Vagina (tissue), 2 donors: ENCODE measurements at regions not wholly inside any gene's neighbourhood (a gene's known extent, or its start where the extent isn't known, plus 50 kb on each side); places are given as distances from the start of the nearest gene placed in this dataset.

Experiments used
- DNase-seq, 2 donors: peaks; one replicate each; pipeline ENCODE4 v3.0.0-alpha.2; 2017; ENCODE audit errors: extremely low spot score in 2 of 2
- H3K27ac ChIP-seq: fragments of 200-600 bp; sonication (generic); one replicate; pipeline ENCODE4 v1.5.1; 2019
- H3K27me3 ChIP-seq: fragments of 200-600 bp; sonication (generic); one replicate; pipeline ENCODE4 v1.5.1; 2019
- H3K36me3 ChIP-seq, 2 donors: fragments of 200-600 bp; sonication (generic); one replicate each; pipeline ENCODE4 v1.5.1; 2017 to 2019
- H3K4me1 ChIP-seq: fragments of 200-600 bp; sonication (generic); one replicate; pipeline ENCODE4 v1.5.1; 2019
- H3K4me3 ChIP-seq, 2 donors: fragments of 200-600 bp; sonication (generic); 1 replicate in 1 of 2; 2 replicates in 1 of 2; pipeline ENCODE4 v1.5.1; 2016 to 2019
- H3K9me3 ChIP-seq: fragments of 200-600 bp; sonication (generic); one replicate; pipeline ENCODE4 v1.5.1; 2019
- POLR2A ChIP-seq, 2 donors: fragments of 450-650 bp; IDR thresholded peaks; one replicate each; pipeline ENCODE4 v1.6.1; 2017; ENCODE audit warnings: antibody characterized with exemption in 2 of 2, mild to moderate bottlenecking in 2 of 2, moderate library complexity in 2 of 2
- POLR2AphosphoS5 ChIP-seq, 2 donors: sonication (generic); formaldehyde crosslinking; IDR thresholded peaks; one replicate each; pipeline ENCODE4 v1.9.0; 2017; ENCODE audit warnings: antibody characterized with exemption in 2 of 2, mild to moderate bottlenecking in 2 of 2, low read depth in 1 of 2; ENCODE audit not compliant: insufficient read depth in 1 of 2
- intact Hi-C: fragments of 100-400 bp; cut with DNase I; formaldehyde crosslinking; loops from one replicate; pipeline ENCODE4 v1.15.1; 2023
- TF ChIP-seq, protein P1 (sequence below), 3 experiments: fragments of 450-650 bp in 2 of 3; fragments of 200-600 bp in 1 of 3; sonication (generic) in 1 of 3; IDR thresholded peaks; one replicate each; pipeline ENCODE4 v1.5.1; 2017 to 2019; ENCODE audit warnings: antibody characterized with exemption in 3 of 3, mild to moderate bottlenecking in 2 of 3, moderate library complexity in 2 of 3

DNA sequence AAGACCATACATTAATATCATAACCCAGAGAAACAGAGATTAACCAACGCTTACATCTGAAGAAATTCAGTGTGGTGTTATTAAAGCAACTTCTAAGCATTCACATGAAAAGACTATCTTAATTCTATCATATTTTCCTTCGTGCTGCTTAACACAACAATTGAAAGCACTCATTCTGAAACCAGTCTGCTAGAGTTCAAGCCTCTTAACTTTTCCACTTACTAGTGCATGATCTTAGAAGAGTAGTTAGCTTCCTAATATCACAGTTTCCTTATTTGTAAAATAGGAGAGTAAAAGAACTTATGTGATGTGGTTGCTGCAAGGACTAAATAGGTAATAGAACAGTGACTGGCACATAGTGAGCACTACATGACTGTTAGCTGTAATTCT, 379.3 kb downstream of the TRIM36 start:
- TF ChIP-seq, protein P1, sequence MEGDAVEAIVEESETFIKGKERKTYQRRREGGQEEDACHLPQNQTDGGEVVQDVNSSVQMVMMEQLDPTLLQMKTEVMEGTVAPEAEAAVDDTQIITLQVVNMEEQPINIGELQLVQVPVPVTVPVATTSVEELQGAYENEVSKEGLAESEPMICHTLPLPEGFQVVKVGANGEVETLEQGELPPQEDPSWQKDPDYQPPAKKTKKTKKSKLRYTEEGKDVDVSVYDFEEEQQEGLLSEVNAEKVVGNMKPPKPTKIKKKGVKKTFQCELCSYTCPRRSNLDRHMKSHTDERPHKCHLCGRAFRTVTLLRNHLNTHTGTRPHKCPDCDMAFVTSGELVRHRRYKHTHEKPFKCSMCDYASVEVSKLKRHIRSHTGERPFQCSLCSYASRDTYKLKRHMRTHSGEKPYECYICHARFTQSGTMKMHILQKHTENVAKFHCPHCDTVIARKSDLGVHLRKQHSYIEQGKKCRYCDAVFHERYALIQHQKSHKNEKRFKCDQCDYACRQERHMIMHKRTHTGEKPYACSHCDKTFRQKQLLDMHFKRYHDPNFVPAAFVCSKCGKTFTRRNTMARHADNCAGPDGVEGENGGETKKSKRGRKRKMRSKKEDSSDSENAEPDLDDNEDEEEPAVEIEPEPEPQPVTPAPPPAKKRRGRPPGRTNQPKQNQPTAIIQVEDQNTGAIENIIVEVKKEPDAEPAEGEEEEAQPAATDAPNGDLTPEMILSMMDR (IDR thresholded peaks at IDR 0.05) = no peak
- no peak for TF ChIP-seq POLR2A (IDR thresholded peaks at IDR 0.05)
- TF ChIP-seq POLR2AphosphoS5 (IDR thresholded peaks at IDR 0.05; ENCODE audit: insufficient read depth in 1 of 2, low read depth in 1 of 2) = no peak
- intact Hi-C loops = no loop called here
- Histone ChIP-seq H3K27ac (no peak overlapping the region), H3K36me3 (no peaks in the 10 kb centered on the region), H3K27me3 (no peaks in the 10 kb centered on the region), H3K9me3 (no peaks in the 10 kb centered on the region), H3K4me3 (no peak overlapping the region), H3K4me1 (no peaks in the 10 kb centered on the region)
- DNase-seq = no peak

DNA sequence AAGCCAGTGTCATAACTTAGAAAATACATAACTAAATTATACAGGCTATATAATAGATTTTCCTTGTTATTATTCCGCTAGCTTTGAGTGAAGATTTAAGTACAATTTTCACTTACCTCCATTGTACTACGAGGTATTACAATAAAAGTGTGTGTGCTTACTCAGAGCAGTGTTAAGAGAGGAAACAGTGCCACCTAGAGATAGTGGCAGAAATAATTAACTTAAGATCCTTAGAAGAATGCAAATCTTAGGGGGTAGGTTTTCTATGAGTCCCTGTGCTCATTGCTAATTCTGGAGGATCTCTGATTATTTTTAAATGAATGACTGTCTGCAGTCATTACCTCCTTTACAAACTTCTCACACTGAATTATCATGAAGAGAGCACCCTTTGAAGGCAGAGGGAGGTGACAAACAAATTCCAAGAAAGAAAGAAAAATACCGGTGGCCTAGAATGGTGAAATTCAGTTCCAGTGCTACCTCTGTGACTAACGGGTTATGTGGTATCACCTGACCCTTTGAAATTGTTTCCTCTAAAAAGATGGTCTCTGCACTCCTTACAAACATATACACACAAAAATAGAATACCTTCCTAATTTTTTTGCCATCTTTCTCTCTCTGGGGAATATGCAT, 379.8 kb downstream of the TRIM36 start:
- no peak for TF ChIP-seq POLR2AphosphoS5 (IDR thresholded peaks at IDR 0.05; ENCODE audit: insufficient read depth in 1 of 2, low read depth in 1 of 2)
- TF ChIP-seq, protein P1 (IDR thresholded peaks at IDR 0.05) = no peak
- no peak for TF ChIP-seq POLR2A (IDR thresholded peaks at IDR 0.05)
- H3K9me3 ChIP-seq = no peaks in the 10 kb centered on the region

GRCh38 chr5:114782869-114783268, 386.8 kb downstream of the TRIM36 start:
- H3K4me1 ChIP-seq = no peaks in the 10 kb centered on the region
- no peak for DNase-seq
- H3K36me3 ChIP-seq = no peaks in the 10 kb centered on the region
- intact Hi-C loops = no loop called here
- H3K27ac ChIP-seq = no peak overlapping the region
- H3K9me3 ChIP-seq = no peaks in the 10 kb centered on the region
- TF ChIP-seq, protein P1 (IDR thresholded peaks at IDR 0.05) = no peak
- TF ChIP-seq POLR2A (IDR thresholded peaks at IDR 0.05) = no peak
- no peak for TF ChIP-seq POLR2AphosphoS5 (IDR thresholded peaks at IDR 0.05; ENCODE audit: insufficient read depth in 1 of 2, low read depth in 1 of 2)
- no peak overlapping the region for H3K4me3 ChIP-seq
- H3K27me3 ChIP-seq = no peaks in the 10 kb centered on the region

More for the DNA sequence above, 379.8 kb downstream of the TRIM36 start:
- H3K27ac ChIP-seq = no peak overlapping the region
- no peaks in the 10 kb centered on the region for H3K36me3 ChIP-seq
- intact Hi-C loops = no loop called here
- H3K27me3 ChIP-seq = no peaks in the 10 kb centered on the region
- H3K4me1 ChIP-seq = no peaks in the 10 kb centered on the region
- no peak overlapping the region for H3K4me3 ChIP-seq
- DNase-seq = no peak

DNA sequence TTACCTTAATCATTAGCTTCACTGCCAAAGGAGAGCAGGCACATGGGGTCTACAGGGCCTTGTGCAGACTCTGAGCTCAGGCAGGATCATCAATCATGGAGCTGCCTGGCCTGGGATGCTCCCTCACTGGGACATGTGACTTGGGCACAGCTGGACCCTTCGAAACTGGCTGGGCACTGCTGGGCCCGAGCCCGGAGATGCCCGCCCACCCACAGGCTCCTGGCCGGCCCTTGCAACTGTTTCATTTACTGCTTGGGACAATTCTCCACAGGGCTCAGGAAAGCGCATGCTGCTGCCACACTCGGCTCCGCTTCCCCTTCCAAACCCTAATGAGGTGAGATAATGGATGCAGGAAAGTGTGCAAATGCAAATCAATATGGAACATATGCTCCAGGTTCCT, 387.5 kb downstream of the TRIM36 start:
- H3K27me3 ChIP-seq = no peaks in the 10 kb centered on the region
- DNase-seq = no peak
- no peak overlapping the region for H3K27ac ChIP-seq
- H3K4me1 ChIP-seq = no peaks in the 10 kb centered on the region
- H3K4me3 ChIP-seq = no peak overlapping the region
- H3K9me3 ChIP-seq = no peaks in the 10 kb centered on the region
- TF ChIP-seq POLR2AphosphoS5 (IDR thresholded peaks at IDR 0.05; ENCODE audit: insufficient read depth in 1 of 2, low read depth in 1 of 2) (no peak), POLR2A (IDR thresholded peaks at IDR 0.05) (no peak)
- TF ChIP-seq, protein P1 (IDR thresholded peaks at IDR 0.05) = no peak
- H3K36me3 ChIP-seq = no peaks in the 10 kb centered on the region
- intact Hi-C loops = no loop called here

DNA sequence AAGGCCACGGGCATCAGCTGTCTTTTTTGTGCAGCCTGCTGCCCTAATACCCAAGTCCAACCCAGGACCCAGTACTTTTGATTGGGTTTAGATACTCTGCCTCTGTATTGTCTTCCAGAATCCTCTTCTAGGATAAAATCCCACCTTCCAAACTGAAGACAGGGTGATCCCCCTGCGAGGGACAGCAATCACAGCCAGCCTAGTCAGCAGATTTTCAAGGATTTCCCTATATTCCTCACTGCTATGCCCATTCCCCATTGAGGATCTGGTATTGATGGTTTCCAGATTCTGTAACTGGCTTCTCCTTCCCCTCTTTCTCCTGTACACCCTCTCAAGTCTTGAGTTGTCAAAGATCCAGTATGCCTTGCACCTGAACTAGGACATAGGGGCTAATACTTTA, 389.4 kb downstream of the TRIM36 start:
- H3K4me3 ChIP-seq = no peak overlapping the region
- H3K27ac ChIP-seq = no peak overlapping the region
- no peak for DNase-seq
- H3K27me3 ChIP-seq = no peaks in the 10 kb centered on the region
- H3K9me3 ChIP-seq = no peaks in the 10 kb centered on the region
- TF ChIP-seq, protein P1 (IDR thresholded peaks at IDR 0.05) = no peak
- TF ChIP-seq POLR2AphosphoS5 (IDR thresholded peaks at IDR 0.05; ENCODE audit: insufficient read depth in 1 of 2, low read depth in 1 of 2) = no peak
- TF ChIP-seq POLR2A (IDR thresholded peaks at IDR 0.05) = no peak
- no peaks in the 10 kb centered on the region for H3K4me1 ChIP-seq
- H3K36me3 ChIP-seq = no peaks in the 10 kb centered on the region
- intact Hi-C loops = no loop called here
